HUDEP-2 (cell line): ENCODE measurements at regions not wholly inside any gene's neighbourhood (a gene's known extent, or its start where the extent isn't known, plus 50 kb on each side); places are given as distances from the start of the nearest gene placed in this dataset.
"Not testable (repeated sequence)": the region's sequence is repeated elsewhere in the genome, so short reads cannot be mapped to it uniquely, and the experiment has no call there.

Experiments used
- DNase-seq, 76 experiments: peaks; one replicate each; lab custom pipeline; 2025; ENCODE audit not compliant: unreplicated experiment in 76 of 76; lab: John Stamatoyannopoulos, UW

GRCh38 chr4:115529126-115529525 is 415.7 kb upstream of the NDST4 start:
- no peak for DNase-seq

GRCh38 chr4:115519476-115519875 is 406.1 kb upstream of the NDST4 start:
- DNase-seq, result not testable (repeated sequence)

- DNase-seq, result no peak
Measured at GRCh38 chr4:115515772-115516171, 402.4 kb upstream of the NDST4 start.

GRCh38 chr4:115515366-115515765 is 401.9 kb upstream of the NDST4 start:
- DNase-seq, result no peak

- no peak for DNase-seq
Measured at GRCh38 chr4:115514675-115515074, 401.3 kb upstream of the NDST4 start.

- DNase-seq, result no peak
Measured at GRCh38 chr4:115505326-115505725, 391.9 kb upstream of the NDST4 start.

- DNase-seq, result no peak
Measured at GRCh38 chr4:115501656-115502055, 388.2 kb upstream of the NDST4 start.

GRCh38 chr4:115493770-115494169 is 380.4 kb upstream of the NDST4 start:
- not testable (repeated sequence) for DNase-seq

GRCh38 chr4:115491686-115492085 is 378.3 kb upstream of the NDST4 start:
- no peak for DNase-seq

GRCh38 chr4:115489279-115489678 is 375.9 kb upstream of the NDST4 start:
- no peak for DNase-seq

GRCh38 chr4:115485402-115485801 is 372.0 kb upstream of the NDST4 start:
- DNase-seq, result no peak

GRCh38 chr4:115484479-115484878 is 371.1 kb upstream of the NDST4 start:
- DNase-seq, result no peak

- DNase-seq, result no peak
Measured at GRCh38 chr4:115470763-115471162, 357.3 kb upstream of the NDST4 start.

- DNase-seq, result not testable (repeated sequence)
Measured at GRCh38 chr4:115459301-115459700, 345.9 kb upstream of the NDST4 start.

GRCh38 chr4:115456231-115456630 is 342.8 kb upstream of the NDST4 start:
- no peak for DNase-seq

GRCh38 chr4:115454228-115454627 is 340.8 kb upstream of the NDST4 start:
- DNase-seq, result no peak

- no peak for DNase-seq
Measured at GRCh38 chr4:115453416-115453815, 340.0 kb upstream of the NDST4 start.

GRCh38 chr4:115452229-115452628 is 338.8 kb upstream of the NDST4 start:
- DNase-seq, result not testable (repeated sequence)

GRCh38 chr4:115437739-115438138 is 324.3 kb upstream of the NDST4 start:
- no peak for DNase-seq

GRCh38 chr4:115433491-115433890 is 320.1 kb upstream of the NDST4 start:
- DNase-seq, result no peak

GRCh38 chr4:115430024-115430423 is 316.6 kb upstream of the NDST4 start:
- DNase-seq, result no peak

- DNase-seq, result no peak
Measured at GRCh38 chr4:115428455-115428854, 315.0 kb upstream of the NDST4 start.

GRCh38 chr4:115424852-115425251 is 311.4 kb upstream of the NDST4 start:
- no peak for DNase-seq
